Upper lobe of left lung (tissue), 6 donors: ENCODE measurements at regions not wholly inside any gene's neighbourhood (a gene's known extent, or its start where the extent isn't known, plus 50 kb on each side); places are given as distances from the start of the nearest gene placed in this dataset.

ENCODE experiments used
- ATAC-seq, 2 donors: fragments of 200-7000 bp; cut with Tn5 transposase; one replicate each; pipeline ENCODE4 v1.9.1; 2022; ENCODE audit warnings: mild to moderate bottlenecking in 2 of 2, moderate library complexity in 2 of 2; ENCODE audit not compliant: low FRiP score in 2 of 2
- DNase-seq, 2 donors: peaks; one replicate each; pipeline ENCODE4 v3.0.0-alpha.2; 2019 to 2020
- H3K27ac ChIP-seq, 4 donors: fragments of 200-600 bp; sonication (generic); one replicate each; pipeline ENCODE4 v1.5.1; 2016 to 2019
- H3K27me3 ChIP-seq, 4 donors: fragments of 200-600 bp; sonication (generic); one replicate each; pipeline ENCODE4 v1.5.1; 2017 to 2019
- H3K36me3 ChIP-seq, 4 donors: fragments of 200-600 bp; sonication (generic); one replicate each; pipeline ENCODE4 v1.5.1; 2016 to 2019
- H3K4me1 ChIP-seq, 4 donors: fragments of 200-600 bp; sonication (generic); one replicate each; pipeline ENCODE4 v1.5.1; 2018 to 2019
- H3K4me3 ChIP-seq, 4 donors: fragments of 200-600 bp; sonication (generic); one replicate each; pipeline ENCODE4 v1.5.1; 2017 to 2019; ENCODE audit warnings: mild to moderate bottlenecking in 2 of 4, moderate library complexity in 1 of 4
- H3K9me3 ChIP-seq, 4 donors: fragments of 200-600 bp; sonication (generic); one replicate each; pipeline ENCODE4 v1.5.1; 2018 to 2019
- EP300 ChIP-seq, 4 donors: sonication (generic); formaldehyde crosslinking; IDR thresholded peaks; one replicate each; pipeline ENCODE4 v1.5.1; 2017; ENCODE audit warnings: antibody characterized with exemption in 4 of 4, control low read depth in 2 of 4
- POLR2A ChIP-seq, 4 donors: fragments of 450-650 bp; IDR thresholded peaks; one replicate each; pipeline ENCODE4 v1.5.1; 2016 to 2017; ENCODE audit warnings: antibody characterized with exemption in 4 of 4, mild to moderate bottlenecking in 2 of 4
- POLR2AphosphoS5 ChIP-seq, 2 donors: sonication (generic); formaldehyde crosslinking; IDR thresholded peaks; one replicate each; pipeline ENCODE4 v1.5.1; 2017; ENCODE audit warnings: antibody characterized with exemption in 2 of 2
- WGBS, 2 donors: methylation state at CpG; one replicate each; pipeline ENCODE4 v1.1.5; 2017 to 2018; 5-methylcytosine and 5-hydroxymethylcytosine counted together
- TF ChIP-seq, protein P1 (sequence below), 6 experiments: fragments of 450-650 bp in 4 of 6; fragments of 200-600 bp in 2 of 6; sonication (generic) in 2 of 6; IDR thresholded peaks; one replicate each; pipeline ENCODE4 v1.5.1; 2016 to 2019; ENCODE audit warnings: antibody characterized with exemption in 6 of 6
- donor health status: DM: no; HTN: no; CAD: no; lungs with moderate emphysema.
- donor health status: DM: no; HTN: yes; CAD: no; lungs with severe emphysema.

DNA sequence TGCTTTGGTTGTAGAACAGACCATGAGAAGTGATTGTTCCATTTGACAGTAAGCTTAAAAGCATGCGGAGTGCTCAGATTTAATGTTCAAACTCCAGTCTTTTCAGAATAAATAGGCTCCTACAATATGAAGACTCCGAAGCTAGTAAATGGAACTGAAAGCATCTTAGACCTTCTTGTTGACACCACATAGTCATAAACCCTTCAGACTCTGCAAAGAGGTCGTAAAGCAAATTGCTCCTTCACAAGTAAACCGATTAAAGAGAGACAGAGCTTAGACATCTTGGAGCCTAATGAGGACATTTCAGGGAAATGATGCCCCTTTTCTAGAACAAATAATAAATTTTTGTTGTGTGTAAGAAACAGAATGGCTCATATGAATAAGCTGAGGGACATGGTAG, 511.0 kb upstream of the RIOK2 start:
- Histone ChIP-seq H3K9me3 (no peaks in the 10 kb centered on the region), H3K4me1 (no peaks in the 10 kb centered on the region), H3K27ac (no peak overlapping the region), H3K27me3 (no peaks in the 10 kb centered on the region), H3K4me3 (no peak overlapping the region), H3K36me3 (no peaks in the 10 kb centered on the region)
- DNase-seq (no peak), ATAC-seq (no peak)
- WGBS, 2 donors: 80 to 81% methylated on average over 4 of the region's 4 CpGs
- no peak for TF ChIP-seq POLR2A (IDR thresholded peaks at IDR 0.05)
- TF ChIP-seq POLR2AphosphoS5 (IDR thresholded peaks at IDR 0.05): no peak
- TF ChIP-seq, protein P1, sequence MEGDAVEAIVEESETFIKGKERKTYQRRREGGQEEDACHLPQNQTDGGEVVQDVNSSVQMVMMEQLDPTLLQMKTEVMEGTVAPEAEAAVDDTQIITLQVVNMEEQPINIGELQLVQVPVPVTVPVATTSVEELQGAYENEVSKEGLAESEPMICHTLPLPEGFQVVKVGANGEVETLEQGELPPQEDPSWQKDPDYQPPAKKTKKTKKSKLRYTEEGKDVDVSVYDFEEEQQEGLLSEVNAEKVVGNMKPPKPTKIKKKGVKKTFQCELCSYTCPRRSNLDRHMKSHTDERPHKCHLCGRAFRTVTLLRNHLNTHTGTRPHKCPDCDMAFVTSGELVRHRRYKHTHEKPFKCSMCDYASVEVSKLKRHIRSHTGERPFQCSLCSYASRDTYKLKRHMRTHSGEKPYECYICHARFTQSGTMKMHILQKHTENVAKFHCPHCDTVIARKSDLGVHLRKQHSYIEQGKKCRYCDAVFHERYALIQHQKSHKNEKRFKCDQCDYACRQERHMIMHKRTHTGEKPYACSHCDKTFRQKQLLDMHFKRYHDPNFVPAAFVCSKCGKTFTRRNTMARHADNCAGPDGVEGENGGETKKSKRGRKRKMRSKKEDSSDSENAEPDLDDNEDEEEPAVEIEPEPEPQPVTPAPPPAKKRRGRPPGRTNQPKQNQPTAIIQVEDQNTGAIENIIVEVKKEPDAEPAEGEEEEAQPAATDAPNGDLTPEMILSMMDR (IDR thresholded peaks at IDR 0.05): no peak
- no peak for TF ChIP-seq EP300 (IDR thresholded peaks at IDR 0.05)

DNA sequence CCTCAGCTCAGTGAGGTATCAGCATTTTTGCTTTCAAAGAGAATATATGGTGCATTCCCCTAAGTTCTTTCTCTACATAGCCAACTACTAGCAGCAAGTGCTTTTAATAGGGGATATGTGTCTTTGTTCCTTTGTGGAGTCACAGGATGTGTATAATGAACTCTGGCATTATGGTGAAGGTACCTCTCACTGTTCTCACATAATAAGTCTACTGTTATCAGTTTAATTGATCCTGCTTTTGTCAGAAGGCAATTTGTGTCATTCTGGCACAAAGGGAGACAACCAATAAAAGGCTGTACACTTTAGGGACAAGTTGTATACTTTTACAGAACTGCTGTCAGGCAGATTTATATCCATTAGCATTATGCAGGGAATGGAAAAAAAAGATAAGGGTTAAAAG, 531.4 kb upstream of the RIOK2 start:
- H3K36me3 ChIP-seq: no peaks in the 10 kb centered on the region
- H3K27me3 ChIP-seq: no peaks in the 10 kb centered on the region
- no peaks in the 10 kb centered on the region for H3K4me1 ChIP-seq
- no peaks in the 10 kb centered on the region for H3K9me3 ChIP-seq
- no peak for ATAC-seq
- DNase-seq: no peak
- TF ChIP-seq EP300 (IDR thresholded peaks at IDR 0.05) (no peak), POLR2AphosphoS5 (IDR thresholded peaks at IDR 0.05) (no peak), POLR2A (IDR thresholded peaks at IDR 0.05) (no peak)
- TF ChIP-seq, protein P1 (IDR thresholded peaks at IDR 0.05): no peak
- no peak overlapping the region for H3K4me3 ChIP-seq
- H3K27ac ChIP-seq: no peak overlapping the region

GRCh38 chr5:97726106-97726505, 543.1 kb upstream of the RIOK2 start:
- no peak for ATAC-seq
- Histone ChIP-seq H3K36me3 (no peaks in the 10 kb centered on the region), H3K9me3 (peaks cover 0 to 4% (median 0%) of the 10 kb centered on the region in 4 donors), H3K4me3 (no peak overlapping the region), H3K4me1 (no peaks in the 10 kb centered on the region), H3K27ac (no peak overlapping the region), H3K27me3 (no peaks in the 10 kb centered on the region)
- 0 to 34% methylated on average over 1 of the region's 1 CpG for WGBS, 2 donors
- TF ChIP-seq POLR2A (IDR thresholded peaks at IDR 0.05) (no peak), POLR2AphosphoS5 (IDR thresholded peaks at IDR 0.05) (no peak), EP300 (IDR thresholded peaks at IDR 0.05) (no peak)
- TF ChIP-seq, protein P1 (IDR thresholded peaks at IDR 0.05): no peak
- DNase-seq: no peak

DNA sequence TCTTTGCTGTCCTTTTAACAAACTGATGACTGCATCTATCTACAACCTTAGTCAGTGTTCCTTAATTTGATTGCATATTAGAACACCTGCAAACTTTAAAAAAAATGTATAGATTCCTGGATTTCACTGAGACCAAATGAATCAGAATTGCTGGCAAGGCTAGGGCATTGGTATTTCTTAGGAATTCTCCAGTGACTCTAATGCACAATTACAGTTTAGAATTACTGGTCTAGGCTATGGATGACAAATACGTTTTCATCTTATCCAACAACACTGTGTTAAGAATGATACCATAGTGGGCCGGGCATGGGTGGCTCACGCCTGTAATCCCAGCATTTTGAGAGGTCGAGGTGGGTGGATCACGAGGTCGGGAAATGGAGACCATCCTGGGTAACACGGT, 545.9 kb upstream of the RIOK2 start:
- no peak for DNase-seq
- Histone ChIP-seq H3K27me3 (no peaks in the 10 kb centered on the region), H3K36me3 (no peaks in the 10 kb centered on the region), H3K4me1 (no peaks in the 10 kb centered on the region), H3K9me3 (no peaks in the 10 kb centered on the region), H3K27ac (no peak overlapping the region), H3K4me3 (no peak overlapping the region)
- TF ChIP-seq EP300 (IDR thresholded peaks at IDR 0.05) (no peak), POLR2A (IDR thresholded peaks at IDR 0.05) (no peak), POLR2AphosphoS5 (IDR thresholded peaks at IDR 0.05) (no peak)
- TF ChIP-seq, protein P1 (IDR thresholded peaks at IDR 0.05): no peak
- no peak for ATAC-seq
- WGBS, 2 donors: 82 to 87% methylated on average over 7 of the region's 7 CpGs

DNA sequence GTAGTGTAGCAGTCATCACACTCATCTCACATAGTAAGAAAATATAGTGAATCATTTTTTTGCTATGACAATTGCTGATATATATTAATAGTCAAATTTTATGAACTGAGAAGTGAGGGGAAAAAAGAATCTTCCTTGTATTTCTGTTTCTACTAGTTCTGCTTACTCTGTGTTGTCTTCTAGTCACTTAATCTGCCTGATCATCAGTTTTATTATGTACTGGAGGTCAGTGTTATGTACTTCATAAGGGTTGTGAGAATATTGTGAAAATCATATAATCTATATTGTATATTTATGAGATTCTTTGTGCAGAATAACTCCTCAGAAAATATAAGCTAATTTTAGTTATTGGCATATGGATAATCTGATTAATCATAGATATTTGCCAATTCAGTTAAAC, 546.9 kb upstream of the RIOK2 start:
- ATAC-seq: no peak
- Histone ChIP-seq H3K27ac (no peak overlapping the region), H3K36me3 (no peaks in the 10 kb centered on the region), H3K4me1 (no peaks in the 10 kb centered on the region), H3K9me3 (no peaks in the 10 kb centered on the region), H3K27me3 (no peaks in the 10 kb centered on the region), H3K4me3 (no peak overlapping the region)
- DNase-seq: no peak
- TF ChIP-seq, protein P1 (IDR thresholded peaks at IDR 0.05): no peak
- TF ChIP-seq POLR2A (IDR thresholded peaks at IDR 0.05) (no peak), POLR2AphosphoS5 (IDR thresholded peaks at IDR 0.05) (no peak)
